ENCODE measurements at regions not wholly inside any gene's neighbourhood (a gene's known extent, or its start where the extent isn't known, plus 50 kb on each side); places are given as distances from the start of the nearest gene placed in this dataset.

- TF ChIP-seq, protein P1, sequence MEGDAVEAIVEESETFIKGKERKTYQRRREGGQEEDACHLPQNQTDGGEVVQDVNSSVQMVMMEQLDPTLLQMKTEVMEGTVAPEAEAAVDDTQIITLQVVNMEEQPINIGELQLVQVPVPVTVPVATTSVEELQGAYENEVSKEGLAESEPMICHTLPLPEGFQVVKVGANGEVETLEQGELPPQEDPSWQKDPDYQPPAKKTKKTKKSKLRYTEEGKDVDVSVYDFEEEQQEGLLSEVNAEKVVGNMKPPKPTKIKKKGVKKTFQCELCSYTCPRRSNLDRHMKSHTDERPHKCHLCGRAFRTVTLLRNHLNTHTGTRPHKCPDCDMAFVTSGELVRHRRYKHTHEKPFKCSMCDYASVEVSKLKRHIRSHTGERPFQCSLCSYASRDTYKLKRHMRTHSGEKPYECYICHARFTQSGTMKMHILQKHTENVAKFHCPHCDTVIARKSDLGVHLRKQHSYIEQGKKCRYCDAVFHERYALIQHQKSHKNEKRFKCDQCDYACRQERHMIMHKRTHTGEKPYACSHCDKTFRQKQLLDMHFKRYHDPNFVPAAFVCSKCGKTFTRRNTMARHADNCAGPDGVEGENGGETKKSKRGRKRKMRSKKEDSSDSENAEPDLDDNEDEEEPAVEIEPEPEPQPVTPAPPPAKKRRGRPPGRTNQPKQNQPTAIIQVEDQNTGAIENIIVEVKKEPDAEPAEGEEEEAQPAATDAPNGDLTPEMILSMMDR (IDR thresholded peaks at IDR 0.05; ENCODE audit: low read depth, low read length, poor library complexity, severe bottlenecking): no peak
- TF ChIP-seq EZH2phosphoT487 (IDR thresholded peaks at IDR 0.05; ENCODE audit: borderline replicate concordance, low read length): no peak
These were observed 78.2 kb upstream of the GCFC2 start for GRCh38 chr2:75788902-75789301.
